ENCODE measurements at regions not wholly inside any gene's neighbourhood (a gene's known extent, or its start where the extent isn't known, plus 50 kb on each side); places are given as distances from the start of the nearest gene placed in this dataset.

GRCh38 chr14:98803196-98803595, 468.8 kb downstream of the BCL11B start:
- H3K36me3 Mint-ChIP-seq (ENCODE audit: insufficient read depth): no peaks in the 10 kb centered on the region
- ATAC-seq (replicated peaks; ENCODE audit: extremely low read depth, poor library complexity, severe bottlenecking) (no peak), DNase-seq (ENCODE audit: low spot score in 2 of 2) (no peak)
- no peaks in the 10 kb centered on the region for H3K4me1 Mint-ChIP-seq
- H3K4me3 Mint-ChIP-seq: no peak overlapping the region
- H3K27me3 Mint-ChIP-seq: no peaks in the 10 kb centered on the region
- H3K27ac Mint-ChIP-seq (ENCODE audit: low read depth): no peak overlapping the region
- no peaks in the 10 kb centered on the region for H3K9me3 Mint-ChIP-seq

GRCh38 chr14:98808494-98809407, 463.2 kb downstream of the BCL11B start:
- no peaks in the 10 kb centered on the region for H3K36me3 Mint-ChIP-seq (ENCODE audit: insufficient read depth)
- H3K27me3 Mint-ChIP-seq: peaks cover 51% of the 10 kb centered on the region
- DNase-seq (ENCODE audit: low spot score in 2 of 2) (no peak), ATAC-seq (replicated peaks; ENCODE audit: extremely low read depth, poor library complexity, severe bottlenecking) (no peak)
- no peaks in the 10 kb centered on the region for H3K4me1 Mint-ChIP-seq
- no peak overlapping the region for H3K27ac Mint-ChIP-seq (ENCODE audit: low read depth)
- no peaks in the 10 kb centered on the region for H3K9me3 Mint-ChIP-seq
- H3K4me3 Mint-ChIP-seq: no peak overlapping the region

DNA sequence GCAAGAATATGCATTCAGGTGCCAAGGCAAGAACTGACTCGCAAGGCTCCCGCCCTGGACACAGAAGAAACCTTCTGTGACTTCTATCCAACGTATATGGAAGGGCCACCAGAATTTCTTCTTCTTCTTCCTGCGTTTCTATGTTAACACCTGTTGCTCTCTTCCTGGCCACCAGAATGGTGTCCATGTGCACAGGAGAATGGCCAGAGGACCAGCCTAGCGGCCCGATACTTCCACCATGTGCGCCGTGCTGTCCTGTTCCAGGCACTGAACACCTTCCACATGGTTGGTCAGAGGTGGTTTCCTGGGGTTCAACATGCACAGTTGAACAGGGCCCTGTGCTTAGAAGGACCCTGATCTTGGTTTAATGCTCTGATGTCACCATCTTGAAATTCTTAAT, 455.8 kb downstream of the BCL11B start:
- no peak for DNase-seq (ENCODE audit: low spot score in 2 of 2)
- ATAC-seq (replicated peaks; ENCODE audit: extremely low read depth, poor library complexity, severe bottlenecking): no peak
- Mint-ChIP-seq H3K4me3 (no peak overlapping the region), H3K27me3 (peaks cover 49% of the 10 kb centered on the region), H3K4me1 (no peaks in the 10 kb centered on the region), H3K9me3 (no peaks in the 10 kb centered on the region), H3K36me3 (ENCODE audit: insufficient read depth) (no peaks in the 10 kb centered on the region), H3K27ac (ENCODE audit: low read depth) (no peak overlapping the region)

DNA sequence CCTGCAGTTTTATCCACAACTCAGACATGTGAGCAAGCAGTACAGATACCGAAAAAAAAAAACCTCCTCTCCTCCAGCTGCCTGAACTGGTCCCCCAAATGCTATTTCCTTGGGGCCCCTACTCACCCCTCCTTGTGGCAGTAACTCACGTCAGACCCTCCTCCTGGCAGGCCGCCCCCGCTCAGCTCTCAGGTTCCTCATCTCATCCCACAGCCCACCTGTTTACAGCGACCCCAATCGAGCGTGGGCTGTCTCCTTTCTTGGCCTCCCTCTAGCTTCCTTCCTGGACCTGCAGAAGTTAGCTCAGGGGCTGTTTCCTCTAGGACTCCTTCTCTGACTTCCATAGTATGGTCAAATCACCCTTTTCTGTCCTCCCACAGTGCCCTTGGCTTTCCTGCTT, 455.3 kb downstream of the BCL11B start:
- no peak for ATAC-seq (replicated peaks; ENCODE audit: extremely low read depth, poor library complexity, severe bottlenecking)
- no peak for DNase-seq (ENCODE audit: low spot score in 2 of 2)
- no peaks in the 10 kb centered on the region for H3K9me3 Mint-ChIP-seq
- no peak overlapping the region for H3K27ac Mint-ChIP-seq (ENCODE audit: low read depth)
- H3K27me3 Mint-ChIP-seq: peaks cover 47% of the 10 kb centered on the region
- no peaks in the 10 kb centered on the region for H3K36me3 Mint-ChIP-seq (ENCODE audit: insufficient read depth)
- no peaks in the 10 kb centered on the region for H3K4me1 Mint-ChIP-seq
- no peak overlapping the region for H3K4me3 Mint-ChIP-seq

- Mint-ChIP-seq H3K27me3 (peaks cover 21% of the 10 kb centered on the region), H3K36me3 (ENCODE audit: insufficient read depth) (no peaks in the 10 kb centered on the region), H3K27ac (ENCODE audit: low read depth) (no peak overlapping the region), H3K4me3 (no peak overlapping the region), H3K4me1 (no peaks in the 10 kb centered on the region), H3K9me3 (no peaks in the 10 kb centered on the region)
- ATAC-seq (replicated peaks; ENCODE audit: extremely low read depth, poor library complexity, severe bottlenecking): no peak
- DNase-seq (ENCODE audit: low spot score in 2 of 2): no peak
Observed at GRCh38 chr14:98819132-98819866, 452.7 kb downstream of the BCL11B start.

GRCh38 chr14:98819867-98820206, 452.2 kb downstream of the BCL11B start:
- Mint-ChIP-seq H3K27me3 (peaks cover 17% of the 10 kb centered on the region), H3K27ac (ENCODE audit: low read depth) (no peak overlapping the region), H3K4me3 (no peak overlapping the region), H3K36me3 (ENCODE audit: insufficient read depth) (no peaks in the 10 kb centered on the region), H3K4me1 (no peaks in the 10 kb centered on the region), H3K9me3 (no peaks in the 10 kb centered on the region)
- ATAC-seq (replicated peaks; ENCODE audit: extremely low read depth, poor library complexity, severe bottlenecking) (no peak), DNase-seq (ENCODE audit: low spot score in 2 of 2) (no peak)

DNA sequence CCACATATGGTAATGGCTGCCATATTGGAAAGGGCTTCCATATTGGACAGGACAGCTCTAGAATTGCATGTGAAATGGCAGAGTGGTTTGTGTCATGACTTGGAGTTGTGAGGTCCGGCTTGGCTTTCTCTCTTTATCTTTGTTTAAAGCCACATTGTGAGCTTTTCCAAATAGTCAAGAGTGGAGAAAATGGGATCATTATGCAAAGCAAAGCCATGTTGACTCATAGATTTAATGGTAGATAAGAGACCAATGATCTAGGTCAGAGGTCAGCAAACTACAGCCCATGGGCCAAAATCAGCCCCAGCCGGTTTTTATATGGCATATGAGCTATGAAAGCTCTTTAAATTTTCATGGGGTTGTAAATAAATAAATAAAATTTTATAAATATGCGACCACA, 449.1 kb downstream of the BCL11B start:
- Mint-ChIP-seq H3K36me3 (ENCODE audit: insufficient read depth) (no peaks in the 10 kb centered on the region), H3K9me3 (no peaks in the 10 kb centered on the region), H3K27me3 (no peaks in the 10 kb centered on the region), H3K4me1 (no peaks in the 10 kb centered on the region), H3K4me3 (no peak overlapping the region), H3K27ac (ENCODE audit: low read depth) (no peak overlapping the region)
- DNase-seq (ENCODE audit: low spot score in 2 of 2) (no peak), ATAC-seq (replicated peaks; ENCODE audit: extremely low read depth, poor library complexity, severe bottlenecking) (no peak)

DNA sequence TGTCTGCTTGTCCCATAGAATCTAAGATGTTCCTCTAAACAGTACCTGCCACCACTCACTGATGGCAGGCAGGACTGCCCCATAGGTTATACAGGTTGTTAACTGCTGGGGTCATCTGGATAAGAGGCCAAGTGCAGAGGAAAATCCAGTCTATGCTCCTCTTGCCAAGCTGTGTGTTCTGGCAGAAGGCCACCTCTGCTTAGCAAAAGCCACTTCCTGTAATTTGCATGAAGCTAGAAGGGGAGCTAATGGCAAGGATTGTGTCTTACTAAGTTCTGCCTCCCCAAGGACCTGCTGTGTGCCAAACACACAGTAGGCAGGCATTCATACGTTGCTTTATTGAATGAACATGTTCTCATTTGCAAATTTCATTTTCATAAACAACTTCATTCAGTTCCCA, 445.4 kb downstream of the BCL11B start:
- no peak for DNase-seq (ENCODE audit: low spot score in 2 of 2)
- Mint-ChIP-seq H3K9me3 (no peaks in the 10 kb centered on the region), H3K27ac (ENCODE audit: low read depth) (no peak overlapping the region), H3K27me3 (no peaks in the 10 kb centered on the region), H3K36me3 (ENCODE audit: insufficient read depth) (no peaks in the 10 kb centered on the region), H3K4me1 (no peaks in the 10 kb centered on the region), H3K4me3 (no peak overlapping the region)
- no peak for ATAC-seq (replicated peaks; ENCODE audit: extremely low read depth, poor library complexity, severe bottlenecking)

DNA sequence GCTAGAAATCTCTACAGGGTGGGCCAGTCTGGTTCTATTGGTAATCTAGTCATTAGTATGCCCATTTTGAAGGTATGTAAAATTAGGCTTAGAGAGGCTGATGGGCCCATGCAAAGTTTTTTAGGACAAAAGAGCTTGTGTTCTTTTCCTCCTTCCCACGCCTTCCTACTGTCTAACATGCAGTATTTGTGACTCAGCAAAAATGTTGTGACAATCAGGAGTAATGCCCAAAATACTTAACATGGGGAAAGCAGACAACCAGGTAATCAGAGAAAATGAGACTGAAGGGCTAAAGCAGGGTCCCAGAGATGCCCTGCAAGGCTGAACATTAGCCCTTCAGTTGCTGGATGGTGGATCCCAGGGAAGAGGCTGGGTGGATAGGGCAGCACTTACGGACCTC, 437.9 kb downstream of the BCL11B start:
- Mint-ChIP-seq H3K4me1 (no peaks in the 10 kb centered on the region), H3K27me3 (no peaks in the 10 kb centered on the region), H3K4me3 (no peak overlapping the region), H3K36me3 (ENCODE audit: insufficient read depth) (no peaks in the 10 kb centered on the region), H3K27ac (ENCODE audit: low read depth) (no peak overlapping the region), H3K9me3 (no peaks in the 10 kb centered on the region)
- no peak for DNase-seq (ENCODE audit: low spot score in 2 of 2)
- no peak for ATAC-seq (replicated peaks; ENCODE audit: extremely low read depth, poor library complexity, severe bottlenecking)

- Mint-ChIP-seq H3K4me1 (no peaks in the 10 kb centered on the region), H3K4me3 (no peak overlapping the region), H3K36me3 (ENCODE audit: insufficient read depth) (no peaks in the 10 kb centered on the region), H3K27ac (ENCODE audit: low read depth) (no peak overlapping the region), H3K9me3 (no peaks in the 10 kb centered on the region), H3K27me3 (no peaks in the 10 kb centered on the region)
- no peak for ATAC-seq (replicated peaks; ENCODE audit: extremely low read depth, poor library complexity, severe bottlenecking)
- no peak for DNase-seq (ENCODE audit: low spot score in 2 of 2)
Observed at GRCh38 chr14:98835051-98835824, 436.8 kb downstream of the BCL11B start.

GRCh38 chr14:98835825-98836100, 436.2 kb downstream of the BCL11B start:
- Mint-ChIP-seq H3K36me3 (ENCODE audit: insufficient read depth) (no peaks in the 10 kb centered on the region), H3K27ac (ENCODE audit: low read depth) (no peak overlapping the region), H3K27me3 (no peaks in the 10 kb centered on the region), H3K9me3 (no peaks in the 10 kb centered on the region), H3K4me3 (no peak overlapping the region), H3K4me1 (no peaks in the 10 kb centered on the region)
- DNase-seq (ENCODE audit: low spot score in 2 of 2) (no peak), ATAC-seq (replicated peaks; ENCODE audit: extremely low read depth, poor library complexity, severe bottlenecking) (no peak)

DNA sequence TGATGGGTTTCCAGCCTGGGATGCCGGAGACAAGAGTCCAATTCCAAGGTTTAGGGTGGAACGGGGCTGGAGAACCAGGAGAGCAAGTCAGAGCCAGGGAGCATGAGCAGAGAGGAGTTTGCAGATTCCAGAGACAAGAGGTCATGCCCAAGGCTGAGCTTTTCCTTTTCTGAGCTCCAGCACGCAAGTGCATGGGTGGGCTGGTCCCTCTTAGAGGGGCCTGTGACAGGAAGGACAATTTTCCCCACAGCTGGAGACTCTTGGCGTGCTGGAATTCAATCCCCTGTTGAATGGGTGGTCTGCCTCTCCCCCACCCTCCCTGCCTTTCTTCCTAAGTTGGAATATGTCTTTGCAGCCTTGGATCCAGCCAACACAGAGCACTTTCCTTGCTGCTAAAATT, 431.9 kb downstream of the BCL11B start:
- DNase-seq (ENCODE audit: low spot score in 2 of 2) (no peak), ATAC-seq (replicated peaks; ENCODE audit: extremely low read depth, poor library complexity, severe bottlenecking) (no peak)
- Mint-ChIP-seq H3K27ac (ENCODE audit: low read depth) (no peak overlapping the region), H3K36me3 (ENCODE audit: insufficient read depth) (no peaks in the 10 kb centered on the region), H3K4me3 (no peak overlapping the region), H3K9me3 (no peaks in the 10 kb centered on the region), H3K27me3 (peaks cover 8% of the 10 kb centered on the region), H3K4me1 (peaks cover 11% of the 10 kb centered on the region)

- H3K27ac Mint-ChIP-seq (ENCODE audit: low read depth): no peak overlapping the region
- ATAC-seq (replicated peaks; ENCODE audit: extremely low read depth, poor library complexity, severe bottlenecking) (no peak), DNase-seq (ENCODE audit: low spot score in 2 of 2) (no peak)
- H3K4me3 Mint-ChIP-seq: no peak overlapping the region
- H3K9me3 Mint-ChIP-seq: no peaks in the 10 kb centered on the region
- H3K27me3 Mint-ChIP-seq: peaks cover 13% of the 10 kb centered on the region
- no peaks in the 10 kb centered on the region for H3K36me3 Mint-ChIP-seq (ENCODE audit: insufficient read depth)
- peaks cover 11% of the 10 kb centered on the region for H3K4me1 Mint-ChIP-seq
Observed at GRCh38 chr14:98840511-98840910, 431.5 kb downstream of the BCL11B start.

All from central memory CD8-positive, alpha-beta T cell (primary cell).